Ascending aorta (tissue), 2 donors: ENCODE measurements at regions not wholly inside any gene's neighbourhood (a gene's known extent, or its start where the extent isn't known, plus 50 kb on each side); places are given as distances from the start of the nearest gene placed in this dataset.
"Not testable (repeated sequence)": the region's sequence is repeated elsewhere in the genome, so short reads cannot be mapped to it uniquely, and the experiment has no call there.

Experiments
- DNase-seq, 2 donors: peaks; one replicate each; pipeline ENCODE4 v3.0.0-alpha.2; 2019; ENCODE audit warnings: low spot score in 2 of 2
- H3K27ac ChIP-seq, 2 donors: fragments of 200-600 bp; sonication (generic); one replicate each; pipeline ENCODE4 v1.5.1; 2016 to 2017; ENCODE audit warnings: mild to moderate bottlenecking in 1 of 2
- H3K27me3 ChIP-seq: fragments of 200-600 bp; sonication (generic); one replicate; pipeline ENCODE4 v1.5.1; 2017
- H3K36me3 ChIP-seq, 2 donors: fragments of 200-600 bp; sonication (generic); one replicate each; pipeline ENCODE4 v1.5.1; 2016
- H3K4me1 ChIP-seq, 2 donors: fragments of 200-600 bp; sonication (generic); one replicate each; pipeline ENCODE4 v1.5.1; 2016 to 2017; ENCODE audit warnings: mild to moderate bottlenecking in 1 of 2
- H3K4me3 ChIP-seq, 2 donors: fragments of 200-600 bp; sonication (generic); one replicate each; pipeline ENCODE4 v1.5.1; 2016 to 2017; ENCODE audit warnings: mild to moderate bottlenecking in 1 of 2
- H3K9me3 ChIP-seq, 2 donors: fragments of 200-600 bp; sonication (generic); one replicate each; pipeline ENCODE4 v1.5.1; 2016
- intact Hi-C: fragments of 100-400 bp; cut with DNase I; formaldehyde crosslinking; loops from one replicate; pipeline ENCODE4 v1.15.1; 2023
- TF ChIP-seq, protein P1 (sequence below), 3 experiments: fragments of 200-600 bp in 2 of 3; fragments of 450-650 bp in 1 of 3; sonication (generic) in 2 of 3; IDR thresholded peaks; one replicate each; pipeline ENCODE4 v1.5.1; 2016 to 2019; ENCODE audit warnings: antibody characterized with exemption in 3 of 3, mild to moderate bottlenecking in 1 of 3, moderate library complexity in 1 of 3

GRCh38 chr15:20680257-20680815 is 138.7 kb upstream of the GOLGA6L6 start:
- DNase-seq, H3K9me3 ChIP-seq, H3K36me3 ChIP-seq, H3K27ac ChIP-seq, intact Hi-C loops, H3K4me1 ChIP-seq, H3K27me3 ChIP-seq, H3K4me3 ChIP-seq: not testable (repeated sequence)

GRCh38 chr15:20672470-20672869 is 130.9 kb upstream of the GOLGA6L6 start:
- intact Hi-C loops = no loop called here
- H3K4me3 ChIP-seq = no peak overlapping the region
- no peaks in the 10 kb centered on the region for H3K27me3 ChIP-seq
- no peaks in the 10 kb centered on the region for H3K4me1 ChIP-seq
- H3K36me3 ChIP-seq = no peaks in the 10 kb centered on the region
- no peaks in the 10 kb centered on the region for H3K9me3 ChIP-seq
- no peak for DNase-seq
- TF ChIP-seq, protein P1, sequence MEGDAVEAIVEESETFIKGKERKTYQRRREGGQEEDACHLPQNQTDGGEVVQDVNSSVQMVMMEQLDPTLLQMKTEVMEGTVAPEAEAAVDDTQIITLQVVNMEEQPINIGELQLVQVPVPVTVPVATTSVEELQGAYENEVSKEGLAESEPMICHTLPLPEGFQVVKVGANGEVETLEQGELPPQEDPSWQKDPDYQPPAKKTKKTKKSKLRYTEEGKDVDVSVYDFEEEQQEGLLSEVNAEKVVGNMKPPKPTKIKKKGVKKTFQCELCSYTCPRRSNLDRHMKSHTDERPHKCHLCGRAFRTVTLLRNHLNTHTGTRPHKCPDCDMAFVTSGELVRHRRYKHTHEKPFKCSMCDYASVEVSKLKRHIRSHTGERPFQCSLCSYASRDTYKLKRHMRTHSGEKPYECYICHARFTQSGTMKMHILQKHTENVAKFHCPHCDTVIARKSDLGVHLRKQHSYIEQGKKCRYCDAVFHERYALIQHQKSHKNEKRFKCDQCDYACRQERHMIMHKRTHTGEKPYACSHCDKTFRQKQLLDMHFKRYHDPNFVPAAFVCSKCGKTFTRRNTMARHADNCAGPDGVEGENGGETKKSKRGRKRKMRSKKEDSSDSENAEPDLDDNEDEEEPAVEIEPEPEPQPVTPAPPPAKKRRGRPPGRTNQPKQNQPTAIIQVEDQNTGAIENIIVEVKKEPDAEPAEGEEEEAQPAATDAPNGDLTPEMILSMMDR (IDR thresholded peaks at IDR 0.05) = no peak
- no peak overlapping the region for H3K27ac ChIP-seq

DNA sequence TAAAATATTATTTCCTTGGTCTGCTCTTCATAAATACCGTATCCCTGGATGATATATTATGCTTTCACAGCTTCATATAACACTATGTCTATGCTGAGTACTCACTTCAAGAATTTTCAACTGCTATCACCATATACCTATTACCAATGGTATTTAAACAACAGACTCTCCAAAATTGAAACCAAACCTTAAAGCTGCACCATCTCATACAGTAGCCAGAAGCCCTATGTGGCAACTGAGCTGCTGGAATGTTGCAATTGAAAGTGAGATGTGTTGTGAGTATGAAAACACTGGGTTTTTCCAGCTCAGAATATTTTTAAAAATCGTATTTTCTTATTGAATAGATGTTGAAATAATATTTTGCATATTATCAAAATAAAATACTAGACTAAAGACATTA is 130.1 kb upstream of the GOLGA6L6 start:
- TF ChIP-seq, protein P1 (IDR thresholded peaks at IDR 0.05) = no peak
- intact Hi-C loops = no loop called here
- no peaks in the 10 kb centered on the region for H3K9me3 ChIP-seq
- H3K27me3 ChIP-seq = no peaks in the 10 kb centered on the region
- no peak for DNase-seq
- no peaks in the 10 kb centered on the region for H3K36me3 ChIP-seq
- H3K4me3 ChIP-seq = no peak overlapping the region
- no peaks in the 10 kb centered on the region for H3K4me1 ChIP-seq
- no peak overlapping the region for H3K27ac ChIP-seq

- H3K27me3 ChIP-seq, H3K4me3 ChIP-seq, H3K4me1 ChIP-seq, H3K9me3 ChIP-seq, DNase-seq, intact Hi-C loops, H3K27ac ChIP-seq, H3K36me3 ChIP-seq: not testable (repeated sequence)
Measured at GRCh38 chr15:20666410-20666809, 124.8 kb upstream of the GOLGA6L6 start.

GRCh38 chr15:20665653-20666052 is 124.1 kb upstream of the GOLGA6L6 start:
- H3K4me3 ChIP-seq = no peak overlapping the region
- no peak overlapping the region for H3K27ac ChIP-seq
- intact Hi-C loops = no loop called here
- TF ChIP-seq, protein P1 (IDR thresholded peaks at IDR 0.05) = no peak
- no peak for DNase-seq
- no peaks in the 10 kb centered on the region for H3K9me3 ChIP-seq
- no peaks in the 10 kb centered on the region for H3K4me1 ChIP-seq
- no peaks in the 10 kb centered on the region for H3K27me3 ChIP-seq
- no peaks in the 10 kb centered on the region for H3K36me3 ChIP-seq

DNA sequence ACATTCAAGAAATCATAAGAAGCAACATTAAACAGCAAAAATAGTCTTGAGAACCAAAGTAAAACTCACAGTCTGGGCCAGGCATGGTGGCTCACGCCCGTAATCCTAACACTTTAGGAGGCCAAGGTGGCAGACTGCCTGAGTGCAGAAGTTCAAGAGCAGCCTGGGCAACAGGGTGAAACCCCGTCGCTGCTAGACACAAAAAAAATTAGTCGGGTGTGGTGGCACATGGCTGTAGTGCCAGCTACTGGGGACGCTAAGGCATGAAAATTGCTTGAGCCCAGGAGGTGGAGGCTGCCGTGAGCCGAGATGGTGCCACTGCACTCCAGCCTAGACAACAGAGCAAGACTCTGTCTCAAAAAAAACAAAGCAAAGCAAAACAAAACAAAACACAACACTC is 117.7 kb upstream of the GOLGA6L6 start:
- Histone ChIP-seq H3K4me1 (no peaks in the 10 kb centered on the region), H3K27me3 (no peaks in the 10 kb centered on the region), H3K4me3 (no peak overlapping the region), H3K36me3 (no peaks in the 10 kb centered on the region), H3K27ac (peak overlapping the region in 1 of 2 donors; percentile 0), H3K9me3 (no peaks in the 10 kb centered on the region)
- TF ChIP-seq, protein P1 (IDR thresholded peaks at IDR 0.05) = no peak
- intact Hi-C loops = no loop called here
- DNase-seq = peak in 1 of 2 donors; percentile 63

DNA sequence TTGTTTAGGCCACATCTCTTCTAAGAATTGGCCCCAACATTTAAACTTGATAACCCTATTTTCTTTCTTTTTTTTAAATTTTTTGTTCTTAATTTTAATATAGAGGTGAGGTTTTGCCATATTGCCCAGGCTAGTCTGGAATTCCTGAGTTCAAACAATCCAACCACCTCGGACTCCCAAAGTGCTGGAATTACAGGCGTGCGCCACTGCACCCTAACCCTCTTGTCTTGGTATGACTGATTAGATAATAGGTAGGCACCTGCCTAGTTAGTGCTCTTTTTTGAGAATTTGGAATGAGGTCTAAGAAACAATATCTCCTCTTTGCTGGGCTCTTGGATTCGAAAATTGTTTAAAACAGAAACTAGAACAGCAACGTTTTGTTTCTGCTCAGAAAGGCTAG is 116.4 kb upstream of the GOLGA6L6 start:
- Histone ChIP-seq H3K4me3 (no peak overlapping the region), H3K4me1 (no peaks in the 10 kb centered on the region), H3K36me3 (no peaks in the 10 kb centered on the region), H3K27me3 (no peaks in the 10 kb centered on the region), H3K27ac (no peak overlapping the region), H3K9me3 (no peaks in the 10 kb centered on the region)
- intact Hi-C loops = no loop called here
- TF ChIP-seq, protein P1 (IDR thresholded peaks at IDR 0.05) = no peak
- no peak for DNase-seq
